ENCODE measurements at regions not wholly inside any gene's neighbourhood (a gene's known extent, or its start where the extent isn't known, plus 50 kb on each side); places are given as distances from the start of the nearest gene placed in this dataset.
"Not testable (repeated sequence)": the region's sequence is repeated elsewhere in the genome, so short reads cannot be mapped to it uniquely, and the experiment has no call there.

DNA sequence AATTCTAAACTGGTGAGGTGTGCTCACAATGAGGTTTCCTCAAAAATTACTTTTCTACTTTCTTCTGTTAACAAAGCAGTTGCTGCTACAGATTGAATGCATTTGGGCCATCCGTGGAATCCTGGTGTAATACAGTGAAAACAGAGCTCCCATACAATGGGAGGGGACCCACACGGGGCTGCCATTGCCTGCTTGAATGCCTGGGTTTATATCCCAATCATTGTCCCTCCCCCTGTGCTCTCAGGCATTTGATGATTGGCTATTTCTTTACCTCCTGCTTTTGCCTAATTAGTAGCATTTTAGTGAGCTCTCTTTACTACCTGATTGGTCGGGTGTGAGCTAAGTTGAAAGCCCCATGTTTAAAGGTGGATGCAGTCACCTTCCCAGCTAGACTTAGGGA lies 52.9 kb upstream of the CSF1 start:
- H3K36me3 ChIP-seq, H3K27me3 ChIP-seq, H3K4me3 ChIP-seq, H3K4me1 ChIP-seq, H3K9me3 ChIP-seq, H3K27ac ChIP-seq, H4K20me1 ChIP-seq, H3K4me2 ChIP-seq, H3K9ac ChIP-seq: not testable (repeated sequence)

DNA sequence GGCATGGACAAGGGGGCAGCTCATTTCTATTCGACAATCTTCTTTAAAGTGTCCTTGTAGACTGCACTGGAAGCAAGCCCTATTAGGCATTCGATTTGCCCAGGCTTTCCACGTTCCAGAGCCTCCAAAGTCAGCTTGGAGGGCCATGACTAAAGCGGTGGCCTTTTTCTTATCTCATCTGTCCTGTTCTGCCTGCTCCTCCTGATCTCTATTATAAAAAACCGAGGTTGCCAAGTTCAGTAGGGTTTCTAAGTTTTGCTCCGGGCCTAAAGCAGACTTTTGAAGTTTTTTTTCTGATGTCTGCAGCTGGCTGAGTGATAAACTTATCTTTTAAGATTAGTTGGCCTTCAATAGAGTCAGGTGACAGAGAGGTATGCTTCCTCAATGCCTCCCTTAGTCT lies 54.7 kb upstream of the CSF1 start:
- not testable (repeated sequence) for H3K4me1 ChIP-seq, H3K4me2 ChIP-seq, H4K20me1 ChIP-seq, H3K9me3 ChIP-seq, H3K4me3 ChIP-seq, H3K36me3 ChIP-seq, H3K9ac ChIP-seq, H3K27me3 ChIP-seq, H3K27ac ChIP-seq

- not testable (repeated sequence) for H4K20me1 ChIP-seq, H3K27me3 ChIP-seq, H3K9me3 ChIP-seq, H3K36me3 ChIP-seq, H3K4me2 ChIP-seq, H3K4me3 ChIP-seq, H3K4me1 ChIP-seq, H3K9ac ChIP-seq, H3K27ac ChIP-seq
These were observed 56.7 kb upstream of the CSF1 start for GRCh38 chr1:109853972-109854371.

DNA sequence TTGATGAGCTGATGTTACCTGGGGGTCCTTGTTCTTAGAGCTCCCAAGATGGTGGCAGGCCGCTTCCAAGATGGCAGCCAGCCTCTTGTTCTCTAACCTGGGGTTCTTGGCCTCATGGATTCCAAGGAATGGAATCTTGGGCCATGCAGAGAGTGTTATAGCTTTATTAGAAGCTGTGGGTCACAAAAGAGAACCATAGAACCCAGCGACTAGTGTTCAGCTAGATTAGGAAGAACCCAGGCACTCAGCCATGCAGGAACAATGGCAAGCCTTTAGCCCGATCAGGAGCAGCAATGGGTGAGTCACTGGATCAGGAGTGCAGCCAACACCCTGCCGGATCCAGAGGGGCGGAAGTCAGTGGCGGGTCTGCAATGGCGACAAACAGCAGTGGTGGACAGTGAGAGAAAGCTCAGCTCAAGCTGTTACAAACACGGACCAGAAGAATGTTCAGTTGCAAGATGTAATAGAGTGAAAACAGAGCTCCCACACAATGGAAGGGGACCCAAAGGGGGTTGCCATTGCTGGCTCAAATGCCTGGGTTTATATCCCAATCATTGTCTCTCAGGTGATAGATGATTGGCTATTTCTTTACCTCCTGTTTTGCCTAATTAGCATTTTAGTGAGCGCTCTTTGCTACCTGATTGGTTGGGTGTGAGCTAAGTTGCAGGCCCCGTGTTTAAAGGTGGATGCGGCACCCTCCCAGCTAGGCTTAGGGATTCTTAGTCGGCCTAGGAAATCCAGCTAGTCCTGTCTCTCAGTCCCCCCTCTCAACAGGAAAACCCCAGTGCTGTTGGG lies 58.2 kb upstream of the CSF1 start:
- H3K27me3 ChIP-seq, H3K9me3 ChIP-seq, H4K20me1 ChIP-seq, H3K27ac ChIP-seq, H3K36me3 ChIP-seq, H3K4me2 ChIP-seq, H3K4me1 ChIP-seq, H3K4me3 ChIP-seq, H3K9ac ChIP-seq: not testable (repeated sequence)

DNA sequence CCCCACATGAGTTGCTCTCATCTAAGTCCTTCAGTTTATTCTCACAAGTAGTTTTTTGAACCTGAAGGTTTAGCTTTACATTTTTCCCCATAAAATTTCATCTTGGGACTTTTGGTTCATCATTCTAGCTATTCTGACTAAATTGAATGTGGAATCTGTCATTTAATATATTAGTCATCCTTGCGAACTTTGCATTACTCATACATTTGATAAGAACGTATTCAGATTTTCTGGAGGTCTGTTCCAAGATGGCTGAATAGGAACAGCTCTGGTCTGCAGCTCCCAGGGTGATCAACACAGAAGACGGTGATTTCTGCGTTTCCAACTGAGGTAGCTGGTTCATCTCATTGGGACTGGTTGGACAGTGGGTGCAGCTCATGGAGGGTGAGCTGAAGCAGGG lies 59.8 kb upstream of the CSF1 start:
- Histone ChIP-seq H3K27me3 (no peaks in the 10 kb centered on the region), H4K20me1 (no peaks in the 10 kb centered on the region), H3K27ac (no peak overlapping the region), H3K9me3 (no peaks in the 10 kb centered on the region), H3K36me3 (no peaks in the 10 kb centered on the region), H3K4me2 (no peak overlapping the region), H3K4me1 (peaks cover 12% of the 10 kb centered on the region), H3K4me3 (no peak overlapping the region), H3K9ac (no peak overlapping the region)
- no peak for TF ChIP-seq Cebpa-rat (IDR thresholded peaks at IDR 0.05)

DNA sequence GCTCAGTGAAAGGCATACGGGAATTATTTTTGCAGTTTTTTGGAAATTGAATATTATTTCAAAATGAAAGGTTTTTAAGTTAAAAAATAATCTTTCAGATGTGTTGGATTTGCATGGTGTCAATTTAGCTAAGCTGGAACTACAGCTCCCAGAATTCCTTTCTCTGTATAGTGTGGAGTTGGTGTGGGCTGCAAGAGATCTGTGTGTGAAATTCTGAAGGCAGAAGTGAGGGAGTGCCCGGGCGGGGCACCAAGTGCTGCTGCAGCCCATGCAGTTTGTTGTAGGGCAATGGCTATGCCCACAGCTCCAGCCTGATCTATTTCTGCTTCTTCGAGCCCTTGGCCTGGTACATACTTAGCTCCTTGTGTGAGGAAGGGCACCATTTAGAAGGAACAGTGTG lies 60.5 kb upstream of the CSF1 start:
- Histone ChIP-seq H4K20me1 (no peaks in the 10 kb centered on the region), H3K4me3 (no peak overlapping the region), H3K27me3 (no peaks in the 10 kb centered on the region), H3K9me3 (no peaks in the 10 kb centered on the region), H3K9ac (no peak overlapping the region), H3K4me1 (peaks cover 16% of the 10 kb centered on the region), H3K27ac (no peak overlapping the region), H3K4me2 (no peak overlapping the region), H3K36me3 (no peaks in the 10 kb centered on the region)
- no peak for TF ChIP-seq Cebpa-rat (IDR thresholded peaks at IDR 0.05)

DNA sequence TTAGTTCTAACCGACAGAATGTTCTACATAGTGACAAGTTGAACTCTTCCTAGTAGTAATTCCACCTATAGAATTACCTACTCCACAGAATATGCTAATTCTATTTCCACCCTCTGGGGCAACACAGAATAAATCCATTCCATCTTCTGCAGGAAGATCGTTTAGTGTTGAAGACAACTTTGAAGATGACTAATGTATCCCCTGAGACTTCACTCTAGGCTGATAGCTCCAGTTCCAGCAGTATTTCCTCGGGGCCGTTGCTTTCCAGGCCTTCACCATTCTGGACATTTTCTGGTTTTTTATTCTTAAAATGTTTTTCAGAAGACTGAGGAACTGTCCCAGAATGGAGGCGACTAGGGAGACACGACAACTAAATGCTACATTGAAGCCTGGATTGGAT lies 61.0 kb upstream of the CSF1 start:
- H3K27ac ChIP-seq, result no peak overlapping the region
- H4K20me1 ChIP-seq, result no peaks in the 10 kb centered on the region
- peaks cover 16% of the 10 kb centered on the region for H3K4me1 ChIP-seq
- no peak overlapping the region for H3K4me3 ChIP-seq
- TF ChIP-seq Cebpa-rat (IDR thresholded peaks at IDR 0.05), result no peak
- H3K9me3 ChIP-seq, result no peaks in the 10 kb centered on the region
- no peaks in the 10 kb centered on the region for H3K36me3 ChIP-seq
- no peak overlapping the region for H3K9ac ChIP-seq
- no peaks in the 10 kb centered on the region for H3K27me3 ChIP-seq
- 0 out of 2 replicates have a peak overlapping the region, but pooled peaks have one; percentile 10 for H3K4me2 ChIP-seq

- Histone ChIP-seq H4K20me1 (no peaks in the 10 kb centered on the region), H3K27ac (no peak overlapping the region), H3K9ac (no peak overlapping the region), H3K36me3 (no peaks in the 10 kb centered on the region), H3K4me3 (no peak overlapping the region), H3K27me3 (no peaks in the 10 kb centered on the region), H3K4me1 (peaks cover 16% of the 10 kb centered on the region), H3K4me2 (no peak overlapping the region), H3K9me3 (no peaks in the 10 kb centered on the region)
- TF ChIP-seq Cebpa-rat (IDR thresholded peaks at IDR 0.05), result no peak
These were observed 63.4 kb upstream of the CSF1 start for GRCh38 chr1:109847251-109847650.

DNA sequence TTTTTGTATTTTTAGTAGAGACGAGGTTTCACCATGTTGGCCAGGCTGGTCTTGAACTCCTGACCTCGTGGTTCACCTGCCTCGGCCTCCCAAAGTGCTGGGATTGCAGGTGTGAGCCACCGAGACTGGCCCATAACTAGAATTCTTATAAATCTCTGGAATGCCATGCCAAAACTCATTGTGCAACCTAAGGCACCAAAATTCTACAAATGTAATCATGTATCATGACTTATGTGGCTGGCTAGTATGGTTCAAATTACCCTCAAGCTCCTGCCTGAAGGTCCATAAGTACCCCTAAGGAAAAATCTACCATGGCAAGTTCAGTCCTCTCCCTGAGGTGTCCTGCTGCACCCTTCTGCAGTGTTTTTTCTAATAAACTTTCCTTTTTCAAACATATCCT lies 63.8 kb upstream of the CSF1 start:
- Histone ChIP-seq H3K4me1 (peaks cover 16% of the 10 kb centered on the region), H3K36me3 (no peaks in the 10 kb centered on the region), H3K9ac (no peak overlapping the region), H3K27ac (no peak overlapping the region), H3K9me3 (no peaks in the 10 kb centered on the region), H3K27me3 (no peaks in the 10 kb centered on the region), H4K20me1 (no peaks in the 10 kb centered on the region), H3K4me3 (no peak overlapping the region), H3K4me2 (no peak overlapping the region)
- no peak for TF ChIP-seq Cebpa-rat (IDR thresholded peaks at IDR 0.05)

GRCh38 chr1:109846162-109846561 lies 64.5 kb upstream of the CSF1 start:
- Histone ChIP-seq H3K36me3 (no peaks in the 10 kb centered on the region), H3K9me3 (peaks cover 3% of the 10 kb centered on the region; the same call in 1 of the 2 replicates), H3K4me2 (peak overlapping the region; percentile 26), H3K4me1 (peaks cover 16% of the 10 kb centered on the region), H4K20me1 (no peaks in the 10 kb centered on the region), H3K27ac (no peak overlapping the region), H3K27me3 (no peaks in the 10 kb centered on the region), H3K9ac (no peak overlapping the region), H3K4me3 (no peak overlapping the region)
- no peak for TF ChIP-seq Cebpa-rat (IDR thresholded peaks at IDR 0.05)

- no peak for TF ChIP-seq Cebpa-rat (IDR thresholded peaks at IDR 0.05)
- peaks cover 8% of the 10 kb centered on the region; the same call in 1 of the 2 replicates for H3K9me3 ChIP-seq
- H3K27me3 ChIP-seq, result no peaks in the 10 kb centered on the region
- H4K20me1 ChIP-seq, result no peaks in the 10 kb centered on the region
- H3K9ac ChIP-seq, result no peak overlapping the region
- no peak overlapping the region for H3K4me3 ChIP-seq
- H3K4me1 ChIP-seq, result peaks cover 16% of the 10 kb centered on the region
- H3K4me2 ChIP-seq, result peak overlapping the region; percentile 26; the same call in 1 of the 2 replicates
- H3K36me3 ChIP-seq, result no peaks in the 10 kb centered on the region
- no peak overlapping the region for H3K27ac ChIP-seq
These were observed 65.0 kb upstream of the CSF1 start for GRCh38 chr1:109845658-109846057.
